SK-N-SH (cell line): ENCODE measurements at regions not wholly inside any gene's neighbourhood (a gene's known extent, or its start where the extent isn't known, plus 50 kb on each side); places are given as distances from the start of the nearest gene placed in this dataset.

Experiments used
- CTCF ChIA-PET: fragments of 300-600, 350-600 bp; formaldehyde crosslinking; extraction: SDS; loops from one replicate; lab custom pipeline; 2021; lab: Yijun Ruan, JAX
- POLR2A ChIA-PET: fragments of 350-600 bp; sonication (Branson Sonifier 250); formaldehyde crosslinking; extraction: SDS; loops from one replicate; lab custom pipeline; 2020; ENCODE audit warnings: antibody characterized with exemption, inconsistent platforms; lab: Yijun Ruan, JAX
- DNase-seq: peaks from one replicate; pipeline ENCODE4 v3.0.0; 2012
- H2AFZ ChIP-seq: fragments of 200-600 bp; sonication (generic); 2 replicates; pipeline ENCODE4 v1.8.1; 2016; ENCODE audit warnings: antibody characterized with exemption, mild to moderate bottlenecking, low read depth
- H3F3A ChIP-seq: fragments of 200-600 bp; sonication (generic); replicated peaks from 2 replicates; pipeline ENCODE3; 2016; ENCODE audit warnings: antibody characterized with exemption, mild to moderate bottlenecking; ENCODE audit not compliant: insufficient read depth
- H3K27ac ChIP-seq, 2 experiments: fragments of 200-500 bp in 1 of 2; fragments of 200-600 bp in 1 of 2; sonication (Bioruptor generic) in 1 of 2; sonication (generic), shearing (Covaris generic) in 1 of 2; 2 replicates each; pipeline versions ENCODE4 v1.5.1 to v1.6.1; 2014 to 2016; ENCODE audit warnings: low read depth in 2 of 2, inconsistent platforms in 1 of 2, low read length in 1 of 2, mild to moderate bottlenecking in 1 of 2, mixed read lengths in 1 of 2
- H3K27me3 ChIP-seq: fragments of 200-600 bp; sonication (generic), shearing (Covaris generic); 2 replicates; pipeline ENCODE4 v1.6.1; 2016; ENCODE audit warnings: mixed run types; ENCODE audit not compliant: insufficient read depth
- H3K36me3 ChIP-seq, 2 experiments: fragments of 200-500 bp in 1 of 2; fragments of 200-600 bp in 1 of 2; sonication (Bioruptor generic) in 1 of 2; sonication (generic) in 1 of 2; replicated peaks in 1 of 2; 2 replicates each; pipeline versions ENCODE3 to v1.5.1; 2014 to 2016; ENCODE audit warnings: low read length in 1 of 2, mild to moderate bottlenecking in 1 of 2; ENCODE audit not compliant: insufficient read depth in 2 of 2, control insufficient read depth in 1 of 2
- H3K4me1 ChIP-seq, 2 experiments: fragments of 200-500 bp in 1 of 2; fragments of 200-600 bp in 1 of 2; sonication (Bioruptor generic) in 1 of 2; sonication (generic), shearing (Covaris generic) in 1 of 2; 2 replicates each; pipeline versions ENCODE4 v1.5.1 to v1.6.1; 2014 to 2016; ENCODE audit warnings: low read depth in 1 of 2, low read length in 1 of 2, mixed run types in 1 of 2; ENCODE audit not compliant: insufficient read depth in 2 of 2, control insufficient read depth in 1 of 2
- H3K4me2 ChIP-seq: fragments of 200-600 bp; sonication (generic), shearing (Covaris generic); 2 replicates; pipeline ENCODE4 v1.6.1; 2017; ENCODE audit warnings: mixed run types
- H3K4me3 ChIP-seq, 2 experiments: fragments of 200-500 bp in 1 of 2; fragments of 200-600 bp in 1 of 2; sonication (Bioruptor generic) in 1 of 2; sonication (generic), shearing (Covaris generic) in 1 of 2; 2 replicates each; pipeline versions ENCODE4 v1.5.1 to v1.8.1; 2014 to 2016; ENCODE audit warnings: low read depth in 2 of 2, inconsistent platforms in 1 of 2, low read length in 1 of 2, mild to moderate bottlenecking in 1 of 2, mixed read lengths in 1 of 2, moderate library complexity in 1 of 2
- H3K79me2 ChIP-seq: fragments of 200-600 bp; sonication (generic); 2 replicates; pipeline ENCODE4 v1.8.1; 2017; ENCODE audit warnings: mild to moderate bottlenecking; ENCODE audit not compliant: insufficient read depth
- H3K9ac ChIP-seq: fragments of 200-600 bp; sonication (generic); 2 replicates; pipeline ENCODE4 v1.6.1; 2017; ENCODE audit warnings: mixed run types
- H3K9me2 ChIP-seq: fragments of 200-600 bp; sonication (generic); 2 replicates; pipeline ENCODE4 v1.6.1; 2017; ENCODE audit warnings: mixed run types
- H3K9me3 ChIP-seq: fragments of 200-600 bp; sonication (generic); 2 replicates; pipeline ENCODE4 v1.6.1; 2017; ENCODE audit warnings: mixed run types, mild to moderate bottlenecking, moderate library complexity
- H4K20me1 ChIP-seq: fragments of 200-600 bp; sonication (generic); 2 replicates; pipeline ENCODE4 v1.6.1; 2017; ENCODE audit warnings: mild to moderate bottlenecking, mixed run types; ENCODE audit not compliant: insufficient read depth
- CTCF ChIP-seq: fragments of 200-600 bp; sonication (generic); IDR thresholded peaks from 2 replicates; pipeline ENCODE4 v1.6.1; 2017; ENCODE audit warnings: antibody characterized with exemption, mild to moderate bottlenecking, moderate library complexity
- ELF1 ChIP-seq: IDR thresholded peaks from 2 replicates; pipeline ENCODE4 v1.4.0; 2012
- EP300 ChIP-seq, 2 experiments: IDR thresholded peaks; 2 replicates each; pipeline versions ENCODE4 v1.4.0 to v1.6.1; 2012; ENCODE audit warnings: borderline replicate concordance in 1 of 2, low read depth in 1 of 2, low read length in 1 of 2
- FOXJ3 ChIP-seq: sonication (generic); formaldehyde crosslinking; IDR thresholded peaks from 2 replicates; pipeline ENCODE4 v1.5.1; 2020; ENCODE audit warnings: mild to moderate bottlenecking, missing genetic modification reagents
- FOXM1 ChIP-seq: IDR thresholded peaks from 2 replicates; pipeline ENCODE4 v1.4.0; 2012; ENCODE audit warnings: low read depth, mild to moderate bottlenecking
- GATA2 ChIP-seq: sonication (generic); formaldehyde crosslinking; IDR thresholded peaks from 2 replicates; pipeline ENCODE4 v1.5.0; 2020; ENCODE audit warnings: mild to moderate bottlenecking, missing genetic modification reagents
- JUND ChIP-seq: IDR thresholded peaks from 2 replicates; pipeline ENCODE4 v1.4.0; 2012
- MAX ChIP-seq: IDR thresholded peaks from 2 replicates; pipeline ENCODE4 v1.4.0; 2012; ENCODE audit warnings: low read depth
- MEF2A ChIP-seq: IDR thresholded peaks from 2 replicates; pipeline ENCODE4 v1.4.0; 2012; ENCODE audit warnings: low read depth, borderline replicate concordance
- MXI1 ChIP-seq: IDR thresholded peaks from 2 replicates; pipeline ENCODE4 v1.6.1; 2012; ENCODE audit warnings: mild to moderate bottlenecking, low read depth, low read length, improper control_type of control experiment
- NRF1 ChIP-seq: IDR thresholded peaks from 2 replicates; pipeline ENCODE4 v1.6.1; 2012; ENCODE audit warnings: low read depth, mild to moderate bottlenecking, low read length
- PBX3 ChIP-seq: IDR thresholded peaks from 2 replicates; pipeline ENCODE4; 2012
- POLR2AphosphoS5 ChIP-seq: IDR thresholded peaks from 2 replicates; pipeline ENCODE4 v1.6.1; 2012; ENCODE audit warnings: low read depth, low read length
- REST ChIP-seq: IDR thresholded peaks from 2 replicates; pipeline ENCODE4 v1.6.1; 2012; ENCODE audit warnings: mild to moderate bottlenecking, low read depth, low read length, moderate library complexity
- RXRA ChIP-seq: IDR thresholded peaks from 2 replicates; pipeline ENCODE4 v1.4.0; 2012; ENCODE audit warnings: low read depth, mild to moderate bottlenecking, borderline replicate concordance
- TAF1 ChIP-seq: IDR thresholded peaks from 2 replicates; pipeline ENCODE4 v1.6.1; 2012; ENCODE audit warnings: low read depth, mild to moderate bottlenecking, low read length, moderate library complexity, borderline replicate concordance
- TCF12 ChIP-seq: IDR thresholded peaks from 2 replicates; pipeline ENCODE4 v1.4.0; 2012
- USF1 ChIP-seq: IDR thresholded peaks from 2 replicates; pipeline ENCODE4 v1.4.0; 2012; ENCODE audit warnings: low read depth, borderline replicate concordance
- YY1 ChIP-seq: IDR thresholded peaks from 2 replicates; pipeline ENCODE4 v1.4.0; 2012; ENCODE audit warnings: low read depth, mild to moderate bottlenecking
- WGBS: methylation state at CpG from one replicate; pipeline ENCODE4 v1.1.6; 2017; ENCODE audit warnings: low lambda C conversion rate; 5-methylcytosine and 5-hydroxymethylcytosine counted together

- WGBS, result 44% methylated on average over 1 of the region's 1 CpG
- peaks cover 6% of the 10 kb centered on the region for H3K9me3 ChIP-seq
- H3K79me2 ChIP-seq, result no peaks in the 10 kb centered on the region
- H3K4me2 ChIP-seq, result no peak overlapping the region
- H3K9me2 ChIP-seq, result no peaks in the 10 kb centered on the region
- TF ChIP-seq POLR2AphosphoS5, result no peak
- TF ChIP-seq PBX3, result no peak
- TF ChIP-seq TAF1, result no peak
- TF ChIP-seq ELF1, result no peak
- no peak for TF ChIP-seq RXRA
- TF ChIP-seq USF1, result no peak
- no peak for TF ChIP-seq JUND
- no peak for TF ChIP-seq CTCF
- TF ChIP-seq TCF12, result no peak
- TF ChIP-seq EP300 (IDR thresholded peaks at IDR 0.05; ENCODE audit: borderline replicate concordance in 1 of 2, low read depth in 1 of 2, low read length in 1 of 2), result no peak
- no peak for TF ChIP-seq MAX
- no peak for TF ChIP-seq FOXM1
- no peak for TF ChIP-seq GATA2
- no peak for TF ChIP-seq REST
- no peak for TF ChIP-seq YY1
- TF ChIP-seq MXI1, result no peak
- no peak for TF ChIP-seq NRF1
- TF ChIP-seq FOXJ3 (CRISPR knock-in tag), result no peak
- TF ChIP-seq MEF2A, result no peak
- H4K20me1 ChIP-seq, result no peaks in the 10 kb centered on the region
- ChIA-PET POLR2A (no interaction called here), CTCF (interaction anchor here (0.7 kb wide), 1 partner anchor 13 kb away, joined by 3 read pairs; no protein-coding TSS in a partner anchor)
- H3K4me3 ChIP-seq, result no peak overlapping the region
- H3K27ac ChIP-seq, result no peak overlapping the region
- DNase-seq, result no peak
- H3K9ac ChIP-seq, result no peak overlapping the region
- H3K4me1 ChIP-seq, result peaks cover 2 to 5% of the 10 kb centered on the region in 2 experiments; a peak in 2 of 4 replicates
- peaks cover 0 to 4% of the 10 kb centered on the region in 2 experiments for H3K36me3 ChIP-seq
- H3F3A ChIP-seq, result no peaks in the 10 kb centered on the region
- no peaks in the 10 kb centered on the region for H3K27me3 ChIP-seq
- no peak overlapping the region for H2AFZ ChIP-seq
Observed at GRCh38 chr3:178097576-178097975, 438.7 kb upstream of the KCNMB2 start.
